Endothelial cell of umbilical vein (primary cell): ENCODE measurements at regions not wholly inside any gene's neighbourhood (a gene's known extent, or its start where the extent isn't known, plus 50 kb on each side); places are given as distances from the start of the nearest gene placed in this dataset.

Source experiments
- BruUV-seq: library from RNA; stranded (reverse); fragments of 400-500 nt; replicated peaks from 2 replicates; lab custom pipeline; 2021; lab: Mats Ljungman, UMichigan
- CTCF ChIA-PET: fragments of 300-600, 350-600 bp; sonication (Branson Sonifier 250); formaldehyde crosslinking; loops from one replicate; lab custom pipeline; 2021; ENCODE audit warnings: antibody characterized with exemption, inconsistent platforms; lab: Charles Lee
- POLR2A ChIA-PET: fragments of 300-600, 350-600 bp; sonication (Branson Sonifier 250); formaldehyde crosslinking; loops from one replicate; lab custom pipeline; 2021; ENCODE audit warnings: antibody characterized with exemption, inconsistent platforms; lab: Charles Lee
- DNase-seq: peaks from one replicate; pipeline ENCODE4 v3.0.0-alpha.2; 2011; ENCODE audit warnings: low read depth, low spot score
- FAIRE-seq: peaks from 2 replicates; lab custom pipeline; 2011; peaks lifted over from hg19 to GRCh38; lab: Jason Lieb, UNC
- H2AFZ ChIP-seq: 2 replicates; pipeline ENCODE4 v1.6.0; 2012; ENCODE audit warnings: low read depth, low read length, control low read depth, inconsistent platforms
- H3K27ac ChIP-seq: 2 replicates; pipeline ENCODE4 v1.5.1; 2011; ENCODE audit warnings: low read depth, mild to moderate bottlenecking, control low read depth, low read length, moderate library complexity; ENCODE audit not compliant: insufficient read depth
- H3K27me3 ChIP-seq, 2 experiments: 2 replicates each; pipeline versions ENCODE4 v1.6.0 to v1.6.1; 2011; ENCODE audit warnings: low read length in 2 of 2, mixed read lengths in 1 of 2; ENCODE audit not compliant: control insufficient read depth in 2 of 2, insufficient read depth in 2 of 2
- H3K36me3 ChIP-seq, 2 experiments: 2 replicates in 1 of 2; 3 replicates in 1 of 2; pipeline ENCODE4 v1.5.1; 2011; ENCODE audit warnings: low read length in 2 of 2, mild to moderate bottlenecking in 1 of 2, moderate library complexity in 1 of 2; ENCODE audit not compliant: control insufficient read depth in 2 of 2, insufficient read depth in 2 of 2; ENCODE audit errors: extremely low read depth in 1 of 2
- H3K4me1 ChIP-seq: 3 replicates; pipeline ENCODE4 v1.5.1; 2011; ENCODE audit warnings: mild to moderate bottlenecking, low read length; ENCODE audit not compliant: control insufficient read depth, insufficient read depth; ENCODE audit errors: extremely low read depth
- H3K4me2 ChIP-seq: 2 replicates; pipeline ENCODE4 v1.6.1; 2011; ENCODE audit warnings: low read length, control low read depth, mixed read lengths; ENCODE audit not compliant: insufficient read depth
- H3K4me3 ChIP-seq, 3 experiments: fragments of 200-600 bp in 1 of 3; sonication (generic), shearing (Covaris generic) in 1 of 3; replicated peaks in 1 of 3; 2 replicates each; pipeline ENCODE4 v1.5.1; 2011 to 2016; ENCODE audit warnings: control low read depth in 3 of 3, low read length in 3 of 3, mild to moderate bottlenecking in 2 of 3, inconsistent platforms in 1 of 3, low read depth in 1 of 3, moderate library complexity in 1 of 3; ENCODE audit not compliant: insufficient read depth in 1 of 3
- H3K79me2 ChIP-seq: 2 replicates; pipeline ENCODE4 v1.6.0; 2012; ENCODE audit warnings: low read length, inconsistent platforms; ENCODE audit not compliant: control insufficient read depth, insufficient read depth
- H3K9ac ChIP-seq: replicated peaks from 2 replicates; pipeline ENCODE3; 2011; ENCODE audit warnings: low read length, control low read depth; ENCODE audit not compliant: insufficient read depth; ENCODE audit errors: extremely low read depth
- H3K9me1 ChIP-seq: replicated peaks from 3 replicates; pipeline ENCODE4 v1.6.0; 2011; ENCODE audit warnings: mild to moderate bottlenecking, low read length; ENCODE audit not compliant: control insufficient read depth, insufficient read depth; ENCODE audit errors: extremely low read depth
- H3K9me3 ChIP-seq: replicated peaks from 2 replicates; pipeline ENCODE4 v1.5.1; 2012; ENCODE audit warnings: low read length, inconsistent platforms; ENCODE audit not compliant: control insufficient read depth, insufficient read depth
- H4K20me1 ChIP-seq: replicated peaks from 2 replicates; pipeline ENCODE3; 2011; ENCODE audit warnings: mild to moderate bottlenecking, low read length; ENCODE audit not compliant: control insufficient read depth, insufficient read depth; ENCODE audit errors: extremely low read depth
- CTCF ChIP-seq, 2 donors: IDR thresholded peaks; 1 replicate in 1 of 2; 2 replicates in 1 of 2; pipeline ENCODE4 v1.5.1; 2011; ENCODE audit warnings: low read length in 2 of 2, mild to moderate bottlenecking in 2 of 2, moderate library complexity in 2 of 2, control low read depth in 1 of 2, inconsistent platforms in 1 of 2, low read depth in 1 of 2; ENCODE audit not compliant: insufficient read depth in 1 of 2; ENCODE audit errors: extremely low read depth in 1 of 2
- EZH2 ChIP-seq: IDR thresholded peaks from 2 replicates; pipeline ENCODE4 v1.6.1; 2012; ENCODE audit warnings: borderline replicate concordance, low read depth, mild to moderate bottlenecking, moderate library complexity, low read length, inconsistent platforms; ENCODE audit not compliant: severe bottlenecking
- FOS ChIP-seq: IDR thresholded peaks from 2 replicates; pipeline ENCODE4 v1.6.1; 2011; ENCODE audit warnings: mild to moderate bottlenecking, low read length, moderate library complexity, borderline replicate concordance; ENCODE audit not compliant: insufficient read depth
- GATA2 ChIP-seq: IDR thresholded peaks from 2 replicates; pipeline ENCODE4 v1.7.0; 2011; ENCODE audit warnings: low read depth, mild to moderate bottlenecking, moderate library complexity, mixed read lengths, low read length; ENCODE audit not compliant: insufficient read length, insufficient read depth
- JUN ChIP-seq: IDR thresholded peaks from 2 replicates; pipeline ENCODE4 v1.6.1; 2011; ENCODE audit warnings: borderline replicate concordance, low read depth; ENCODE audit not compliant: insufficient read length, insufficient read depth
- MAX ChIP-seq: IDR thresholded peaks from 2 replicates; pipeline ENCODE4 v1.6.1; 2011; ENCODE audit not compliant: insufficient read depth, insufficient read length
- POLR2A ChIP-seq: IDR thresholded peaks from 2 replicates; pipeline ENCODE4 v1.6.1; 2012; ENCODE audit warnings: low read depth, mild to moderate bottlenecking, control low read depth, low read length
- POLR2AphosphoS5 ChIP-seq: IDR thresholded peaks from 2 replicates; pipeline ENCODE4 v1.6.1; 2012; ENCODE audit warnings: low read depth, mild to moderate bottlenecking, control low read depth, low read length, moderate library complexity; ENCODE audit not compliant: insufficient read depth
- dilution Hi-C: fragments of 300-500 bp; cut with MboI; formaldehyde crosslinking; loops from one replicate; pipeline ENCODE4 v1.15.0; 2019; ENCODE audit warnings: low sequenced_read_pairs; ENCODE audit not compliant: extremely low pct_ligation_motif_present
- intact Hi-C: fragments of 100-400 bp; cut with micrococcal nuclease; formaldehyde crosslinking; loops from one replicate; pipeline ENCODE4 v1.10.0; 2022

GRCh38 chr2:236408786-236409185 lies 144.6 kb upstream of the ASB18 start:
- POLR2A ChIA-PET, result no interaction called here
- Histone ChIP-seq H3K27ac (no peak overlapping the region), H3K9me3 (no peaks in the 10 kb centered on the region), H3K4me1 (no peaks in the 10 kb centered on the region), H3K9me1 (no peaks in the 10 kb centered on the region), H3K4me2 (no peak overlapping the region), H3K36me3 (no peaks in the 10 kb centered on the region), H2AFZ (no peak overlapping the region), H3K9ac (no peak overlapping the region), H3K4me3 (no peak overlapping the region), H3K27me3 (peaks cover 0 to 3% of the 10 kb centered on the region in 2 experiments), H4K20me1 (no peaks in the 10 kb centered on the region), H3K79me2 (no peaks in the 10 kb centered on the region)
- dilution Hi-C loops, result no loop called here
- CTCF ChIA-PET, result no interaction called here
- FAIRE-seq (no peak), DNase-seq (no peak)
- intact Hi-C loops, result no loop called here
- TF ChIP-seq FOS (no peak), POLR2AphosphoS5 (no peak)
- no TSS peak for BruUV-seq

GRCh38 chr2:236415684-236416444 lies 151.7 kb upstream of the ASB18 start:
- Histone ChIP-seq H4K20me1 (no peaks in the 10 kb centered on the region), H2AFZ (no peak overlapping the region), H3K4me2 (no peak overlapping the region), H3K4me1 (no peaks in the 10 kb centered on the region), H3K27me3 (peaks cover 0 to 3% of the 10 kb centered on the region in 2 experiments), H3K9me1 (no peaks in the 10 kb centered on the region), H3K9ac (no peak overlapping the region), H3K79me2 (no peaks in the 10 kb centered on the region), H3K4me3 (no peak overlapping the region), H3K27ac (no peak overlapping the region), H3K36me3 (no peaks in the 10 kb centered on the region), H3K9me3 (no peaks in the 10 kb centered on the region)
- no peak for DNase-seq
- no peak for FAIRE-seq
- ChIA-PET POLR2A (no interaction called here), CTCF (interaction anchor here (1.3 to 1.5 kb wide), 2 partner anchors 20 to 23 kb away, joined by 3 to 4 read pairs; no protein-coding TSS in a partner anchor)
- no peak for TF ChIP-seq CTCF (IDR thresholded peaks at IDR 0.05; ENCODE audit: extremely low read depth in 1 of 2, insufficient read depth in 1 of 2, low read depth in 1 of 2, low read length in 2 of 2)
- TF ChIP-seq POLR2AphosphoS5, result no peak
- no peak for TF ChIP-seq GATA2
- TF ChIP-seq FOS, result no peak
- TF ChIP-seq POLR2A, result no peak
- no peak for TF ChIP-seq JUN
- no peak for TF ChIP-seq EZH2
- no peak for TF ChIP-seq MAX
- intact Hi-C loops, result no loop called here
- BruUV-seq, result no TSS peak
- dilution Hi-C loops, result no loop called here
